Neural crest cell (in vitro differentiated cells): ENCODE measurements at regions not wholly inside any gene's neighbourhood (a gene's known extent, or its start where the extent isn't known, plus 50 kb on each side); places are given as distances from the start of the nearest gene placed in this dataset.

Experiments
- DNase-seq: peaks from one replicate; pipeline ENCODE4 v3.0.0; 2021; ENCODE audit warnings: low read depth, mixed read lengths, low spot score
- H3K27ac Mint-ChIP-seq: one replicate; pipeline ENCODE4 v1.8.0; 2021; ENCODE audit warnings: mild to moderate bottlenecking, mixed read lengths; ENCODE audit not compliant: unreplicated experiment
- H3K27me3 Mint-ChIP-seq: 2 replicates; pipeline ENCODE4 v1.8.0; 2021; ENCODE audit warnings: low read depth, mild to moderate bottlenecking, mixed read lengths
- H3K36me3 Mint-ChIP-seq: 2 replicates; pipeline ENCODE4 v1.8.0; 2021; ENCODE audit warnings: low read depth, mild to moderate bottlenecking, mixed read lengths
- H3K4me1 Mint-ChIP-seq: 2 replicates; pipeline ENCODE4 v1.8.0; 2021; ENCODE audit warnings: mixed read lengths
- H3K4me3 Mint-ChIP-seq: one replicate; pipeline ENCODE4 v1.8.0; 2021; ENCODE audit warnings: mild to moderate bottlenecking, mixed read lengths
- H3K9me3 Mint-ChIP-seq: 2 replicates; pipeline ENCODE4 v1.8.0; 2021; ENCODE audit warnings: mixed read lengths
- TF ChIP-seq, protein P1 (sequence below): fragments of 200-600 bp; sonication (generic); conservative IDR thresholded peaks from 2 replicates; pipeline ENCODE4 v1.5.0; 2021; ENCODE audit warnings: antibody characterized with exemption, mild to moderate bottlenecking

DNA sequence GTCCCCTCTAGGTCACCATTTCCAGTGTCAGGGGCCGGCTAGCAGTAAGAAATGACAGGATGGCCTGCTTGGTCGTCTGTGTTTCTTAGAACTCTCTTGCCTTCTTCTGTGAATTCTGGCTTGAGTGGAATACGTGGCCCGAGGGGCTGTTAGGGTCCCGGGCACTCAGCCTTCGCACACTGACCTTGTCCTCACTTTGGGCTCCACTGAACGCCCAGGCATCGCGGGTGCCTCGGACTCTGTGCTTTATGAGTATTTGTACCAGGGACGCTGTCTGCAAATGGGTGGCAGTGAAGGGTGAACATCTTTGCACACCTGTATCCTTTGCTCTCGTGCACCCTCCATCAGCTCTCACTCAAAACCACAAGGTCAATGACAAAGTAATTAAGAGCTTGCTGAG lies 123.4 kb upstream of the ANO1 start:
- TF ChIP-seq, protein P1, sequence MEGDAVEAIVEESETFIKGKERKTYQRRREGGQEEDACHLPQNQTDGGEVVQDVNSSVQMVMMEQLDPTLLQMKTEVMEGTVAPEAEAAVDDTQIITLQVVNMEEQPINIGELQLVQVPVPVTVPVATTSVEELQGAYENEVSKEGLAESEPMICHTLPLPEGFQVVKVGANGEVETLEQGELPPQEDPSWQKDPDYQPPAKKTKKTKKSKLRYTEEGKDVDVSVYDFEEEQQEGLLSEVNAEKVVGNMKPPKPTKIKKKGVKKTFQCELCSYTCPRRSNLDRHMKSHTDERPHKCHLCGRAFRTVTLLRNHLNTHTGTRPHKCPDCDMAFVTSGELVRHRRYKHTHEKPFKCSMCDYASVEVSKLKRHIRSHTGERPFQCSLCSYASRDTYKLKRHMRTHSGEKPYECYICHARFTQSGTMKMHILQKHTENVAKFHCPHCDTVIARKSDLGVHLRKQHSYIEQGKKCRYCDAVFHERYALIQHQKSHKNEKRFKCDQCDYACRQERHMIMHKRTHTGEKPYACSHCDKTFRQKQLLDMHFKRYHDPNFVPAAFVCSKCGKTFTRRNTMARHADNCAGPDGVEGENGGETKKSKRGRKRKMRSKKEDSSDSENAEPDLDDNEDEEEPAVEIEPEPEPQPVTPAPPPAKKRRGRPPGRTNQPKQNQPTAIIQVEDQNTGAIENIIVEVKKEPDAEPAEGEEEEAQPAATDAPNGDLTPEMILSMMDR, result no peak
- Mint-ChIP-seq H3K9me3 (no peaks in the 10 kb centered on the region), H3K27me3 (peaks cover 12% of the 10 kb centered on the region), H3K36me3 (no peaks in the 10 kb centered on the region), H3K4me1 (no peaks in the 10 kb centered on the region), H3K27ac (no peak overlapping the region), H3K4me3 (no peak overlapping the region)
- DNase-seq, result no peak

GRCh38 chr11:69956669-69957190 lies 121.4 kb upstream of the ANO1 start:
- no peak overlapping the region for H3K4me3 Mint-ChIP-seq
- H3K4me1 Mint-ChIP-seq, result no peaks in the 10 kb centered on the region
- H3K27ac Mint-ChIP-seq, result no peak overlapping the region
- no peaks in the 10 kb centered on the region for H3K36me3 Mint-ChIP-seq
- TF ChIP-seq, protein P1, result no peak
- H3K27me3 Mint-ChIP-seq, result peaks cover 12% of the 10 kb centered on the region
- H3K9me3 Mint-ChIP-seq, result no peaks in the 10 kb centered on the region
- no peak for DNase-seq

GRCh38 chr11:69957849-69958248 lies 120.3 kb upstream of the ANO1 start:
- TF ChIP-seq, protein P1, result no peak
- Mint-ChIP-seq H3K9me3 (no peaks in the 10 kb centered on the region), H3K4me3 (no peak overlapping the region), H3K36me3 (no peaks in the 10 kb centered on the region), H3K27me3 (peaks cover 12% of the 10 kb centered on the region), H3K4me1 (no peaks in the 10 kb centered on the region), H3K27ac (no peak overlapping the region)
- no peak for DNase-seq

DNA sequence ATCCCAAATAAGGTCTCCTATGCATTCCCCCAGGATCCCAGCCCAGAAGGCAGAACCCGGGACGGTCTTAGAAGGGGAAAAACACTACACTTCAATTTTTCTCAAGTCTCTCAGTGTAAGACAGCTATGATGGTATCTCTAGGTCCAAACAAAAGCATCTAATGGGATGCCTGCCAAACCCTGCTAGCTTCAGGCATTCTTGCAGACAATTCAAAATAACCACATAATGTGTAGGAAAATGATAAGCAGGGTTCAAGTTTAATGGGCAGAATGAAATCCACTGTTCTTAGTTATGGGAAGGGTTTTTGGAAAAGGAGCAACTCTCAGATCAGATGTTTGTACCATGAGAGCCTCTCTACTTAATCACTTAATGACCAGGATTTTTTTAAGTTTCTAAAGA lies 119.8 kb upstream of the ANO1 start:
- Mint-ChIP-seq H3K9me3 (no peaks in the 10 kb centered on the region), H3K4me3 (no peak overlapping the region), H3K27ac (no peak overlapping the region), H3K4me1 (peaks cover 4% of the 10 kb centered on the region), H3K27me3 (peaks cover 12% of the 10 kb centered on the region), H3K36me3 (no peaks in the 10 kb centered on the region)
- DNase-seq, result no peak
- TF ChIP-seq, protein P1, result no peak

- H3K36me3 Mint-ChIP-seq, result no peaks in the 10 kb centered on the region
- no peak overlapping the region for H3K4me3 Mint-ChIP-seq
- no peak overlapping the region for H3K27ac Mint-ChIP-seq
- H3K4me1 Mint-ChIP-seq, result peaks cover 9% of the 10 kb centered on the region
- TF ChIP-seq, protein P1, result no peak
- no peaks in the 10 kb centered on the region for H3K9me3 Mint-ChIP-seq
- peaks cover 12% of the 10 kb centered on the region for H3K27me3 Mint-ChIP-seq
- DNase-seq, result no peak
Measured at GRCh38 chr11:69959461-69959860, 118.7 kb upstream of the ANO1 start.

DNA sequence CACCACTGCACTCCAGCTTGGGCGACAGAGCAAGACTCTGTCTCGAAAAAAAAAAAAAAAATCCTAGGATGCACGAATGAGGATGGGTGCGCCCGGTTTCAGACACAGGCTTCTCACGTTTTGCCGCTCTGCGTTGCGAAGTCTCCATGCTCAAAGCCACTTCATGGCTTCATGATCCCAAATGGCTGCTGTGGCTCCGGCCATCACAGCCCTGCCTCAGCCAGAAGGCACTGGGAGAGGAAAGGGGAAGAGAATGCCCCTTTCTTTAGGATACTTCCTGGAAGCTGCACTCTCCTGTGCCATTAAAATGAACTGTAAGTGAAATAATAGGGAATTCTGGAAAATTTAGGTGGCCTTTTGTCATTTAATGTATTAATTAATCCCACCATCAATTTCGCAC lies 116.4 kb upstream of the ANO1 start:
- Mint-ChIP-seq H3K9me3 (no peaks in the 10 kb centered on the region), H3K4me3 (no peak overlapping the region), H3K36me3 (no peaks in the 10 kb centered on the region), H3K4me1 (peaks cover 9% of the 10 kb centered on the region), H3K27me3 (peaks cover 6% of the 10 kb centered on the region), H3K27ac (no peak overlapping the region)
- no peak for DNase-seq
- TF ChIP-seq, protein P1, result no peak
